ENCODE measurements at regions not wholly inside any gene's neighbourhood (a gene's known extent, or its start where the extent isn't known, plus 50 kb on each side); places are given as distances from the start of the nearest gene placed in this dataset.

DNA sequence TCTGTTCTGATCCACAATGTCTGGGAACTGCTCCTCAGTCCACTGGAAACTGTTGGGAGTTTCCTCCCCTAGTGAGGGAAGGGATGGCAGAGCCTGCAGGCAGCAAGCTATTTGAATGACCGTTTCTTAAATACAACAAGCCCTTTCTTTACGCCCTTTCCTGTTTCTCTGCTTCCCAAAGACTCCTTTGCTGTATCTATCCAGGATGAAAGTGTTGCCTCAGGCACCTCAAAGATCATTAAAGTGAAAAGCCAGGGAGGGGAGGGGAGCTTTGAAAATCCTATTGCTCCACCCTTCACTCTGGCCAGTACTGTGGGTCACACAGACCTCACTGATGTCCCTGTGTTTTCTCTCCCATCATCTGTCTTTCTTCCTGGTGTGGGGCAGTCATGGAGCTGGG is 213.1 kb downstream of the RNF144B start:
- TF ChIP-seq POLR2A (IDR thresholded peaks at IDR 0.05; ENCODE audit: low read length) = no peak
- TF ChIP-seq GATA1 (IDR thresholded peaks at IDR 0.05; ENCODE audit: low read depth, low read length) = no peak
